ENCODE measurements at regions not wholly inside any gene's neighbourhood (a gene's known extent, or its start where the extent isn't known, plus 50 kb on each side); places are given as distances from the start of the nearest gene placed in this dataset.
"Not testable (repeated sequence)": the region's sequence is repeated elsewhere in the genome, so short reads cannot be mapped to it uniquely, and the experiment has no call there.

- no peaks in the 10 kb centered on the region for H3K9me3 ChIP-seq
- no peak overlapping the region for H3K4me3 ChIP-seq
- H3K27ac ChIP-seq = no peak overlapping the region
- TF ChIP-seq CTCF (IDR thresholded peaks at IDR 0.05) = no peak
- no peaks in the 10 kb centered on the region for H3K4me1 ChIP-seq
- no peaks in the 10 kb centered on the region for H3K27me3 ChIP-seq
- ATAC-seq = no peak
- DNase-seq = no peak
- intact Hi-C loops (cut with DNase I) = no loop called here
- H3K36me3 ChIP-seq = no peaks in the 10 kb centered on the region
These were observed 136.2 kb upstream of the MED14 start for GRCh38 chrX:40871385-40872082.

DNA sequence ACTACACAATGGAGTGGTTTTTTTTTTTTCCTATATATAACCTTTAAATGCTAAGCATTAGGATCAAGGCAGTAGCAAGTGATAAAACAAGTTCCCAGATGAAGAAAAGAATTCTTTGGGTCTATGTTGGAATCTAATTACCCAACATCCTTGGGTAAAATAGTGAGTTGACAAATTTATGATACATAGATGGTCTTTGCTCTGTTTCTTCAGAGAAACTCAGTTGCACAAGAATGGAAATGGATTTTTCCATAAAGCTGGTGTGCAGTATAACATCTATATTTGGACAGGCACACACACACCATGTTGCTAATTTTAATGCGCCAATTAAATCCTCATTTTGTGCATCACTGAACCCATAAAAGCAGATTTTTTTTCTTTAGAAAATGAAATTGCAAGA, 137.0 kb upstream of the MED14 start:
- no peak overlapping the region for H3K4me3 ChIP-seq
- H3K4me1 ChIP-seq = no peaks in the 10 kb centered on the region
- no peak for DNase-seq
- H3K27me3 ChIP-seq = no peaks in the 10 kb centered on the region
- H3K9me3 ChIP-seq = no peaks in the 10 kb centered on the region
- intact Hi-C loops (cut with DNase I) = no loop called here
- ATAC-seq = no peak
- no peak for TF ChIP-seq CTCF (IDR thresholded peaks at IDR 0.05)
- no peaks in the 10 kb centered on the region for H3K36me3 ChIP-seq
- H3K27ac ChIP-seq = no peak overlapping the region

- Histone ChIP-seq H3K27me3 (peaks cover 0 to 6% of the 10 kb centered on the region in 2 donors), H3K36me3 (no peaks in the 10 kb centered on the region), H3K9me3 (no peaks in the 10 kb centered on the region), H3K4me1 (no peaks in the 10 kb centered on the region), H3K4me3 (no peak overlapping the region), H3K27ac (no peak overlapping the region)
- no peak for TF ChIP-seq CTCF (IDR thresholded peaks at IDR 0.05)
- DNase-seq (no peak), ATAC-seq (no peak)
- intact Hi-C loops (cut with DNase I) = no loop called here
These were observed 140.1 kb upstream of the MED14 start for GRCh38 chrX:40875476-40875875.

GRCh38 chrX:40877887-40878286, 142.5 kb upstream of the MED14 start:
- no peaks in the 10 kb centered on the region for H3K36me3 ChIP-seq
- no peaks in the 10 kb centered on the region for H3K9me3 ChIP-seq
- ATAC-seq (no peak), DNase-seq (peak in 1 of 4 donors; percentile 33)
- H3K27me3 ChIP-seq = peaks cover 0 to 6% of the 10 kb centered on the region in 2 donors
- no peaks in the 10 kb centered on the region for H3K4me1 ChIP-seq
- H3K27ac ChIP-seq = no peak overlapping the region
- intact Hi-C loops (cut with DNase I) = no loop called here
- no peak overlapping the region for H3K4me3 ChIP-seq
- TF ChIP-seq CTCF (IDR thresholded peaks at IDR 0.05) = peak; percentile 17 to 20

DNA sequence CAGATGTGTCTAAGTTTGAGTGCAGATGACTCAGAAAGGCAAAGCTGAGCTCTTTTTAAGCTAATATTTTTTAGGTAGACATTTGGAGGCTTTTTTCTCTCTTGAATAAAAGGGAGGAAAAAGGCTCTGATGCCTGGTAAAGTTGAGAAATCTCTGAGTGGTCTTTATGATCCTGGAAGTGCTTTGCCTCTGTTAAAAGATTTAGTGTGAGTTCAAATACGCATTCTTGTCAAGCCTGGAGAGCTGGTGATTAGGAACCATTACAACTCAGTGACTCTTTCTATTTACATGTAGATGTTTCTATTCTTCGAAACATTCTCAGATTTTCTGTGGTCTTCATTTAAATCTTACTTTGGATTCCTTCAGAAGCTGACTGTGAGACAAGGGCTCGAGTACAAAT, 143.4 kb upstream of the MED14 start:
- Histone ChIP-seq H3K4me3 (no peak overlapping the region), H3K36me3 (no peaks in the 10 kb centered on the region), H3K27me3 (peaks cover 0 to 6% of the 10 kb centered on the region in 2 donors), H3K4me1 (no peaks in the 10 kb centered on the region), H3K9me3 (no peaks in the 10 kb centered on the region), H3K27ac (no peak overlapping the region)
- no peak for TF ChIP-seq CTCF (IDR thresholded peaks at IDR 0.05)
- ATAC-seq (no peak), DNase-seq (no peak)
- intact Hi-C loops (cut with DNase I) = no loop called here

GRCh38 chrX:40879172-40879571, 143.8 kb upstream of the MED14 start:
- H3K27me3 ChIP-seq; H3K9me3 ChIP-seq; H3K27ac ChIP-seq; H3K36me3 ChIP-seq; H3K4me3 ChIP-seq; H3K4me1 ChIP-seq; DNase-seq; intact Hi-C loops (cut with DNase I); ATAC-seq: not testable (repeated sequence)

All from left lung (tissue), 4 donors.